Right ventricle myocardium superior (tissue), 1 donor: ENCODE measurements at regions not wholly inside any gene's neighbourhood (a gene's known extent, or its start where the extent isn't known, plus 50 kb on each side); places are given as distances from the start of the nearest gene placed in this dataset.

Experiments used
- ATAC-seq: fragments of 200-7000 bp; cut with Tn5 transposase; one replicate; pipeline ENCODE4 v1.9.1; 2020; ENCODE audit warnings: mild to moderate bottlenecking; ENCODE audit not compliant: poor library complexity
- DNase-seq: peaks from one replicate; pipeline ENCODE4 v3.0.0-alpha.2; 2020
- intact Hi-C: fragments of 100-400 bp; cut with DNase I; formaldehyde crosslinking; loops from one replicate; pipeline ENCODE4 v1.11.2; 2022
- donor health status: DM: no; HTN: yes; CAD: no; lungs with severe emphysema.

- ATAC-seq: no peak
Measured at GRCh38 chr15:93861956-93862741, 369.2 kb upstream of the MCTP2 start.

GRCh38 chr15:93861413-93861812 lies 369.9 kb upstream of the MCTP2 start:
- no peak for ATAC-seq
- peak; percentile 44 for DNase-seq
- intact Hi-C loops: no loop called here

More at GRCh38 chr15:93861956-93862741, 369.2 kb upstream of the MCTP2 start:
- intact Hi-C loops: no loop called here
- no peak for DNase-seq

DNA sequence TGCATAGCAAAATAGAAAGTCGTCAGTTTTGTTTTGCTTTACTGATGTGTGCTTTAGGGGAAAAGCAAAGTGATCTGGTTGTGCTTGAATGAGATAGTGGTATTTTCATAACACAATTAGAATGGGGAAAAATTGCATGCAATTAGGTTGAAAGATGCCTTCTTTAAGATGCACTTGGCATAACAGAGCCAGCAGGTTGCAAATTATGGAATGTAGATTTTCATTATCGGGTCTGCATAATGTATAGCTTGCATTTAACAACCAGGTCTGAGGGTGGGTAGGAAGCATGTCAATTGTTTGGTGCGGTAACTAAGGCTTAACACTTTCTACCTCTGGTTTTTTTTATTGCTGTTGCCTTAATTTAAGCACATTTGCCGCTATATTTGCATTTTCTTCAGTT lies 370.7 kb upstream of the MCTP2 start:
- ATAC-seq (no peak), DNase-seq (no peak)
- intact Hi-C loops: no loop called here

- intact Hi-C loops: no loop called here
- DNase-seq (no peak), ATAC-seq (no peak)
Measured at GRCh38 chr15:93859176-93859575, 372.2 kb upstream of the MCTP2 start.

DNA sequence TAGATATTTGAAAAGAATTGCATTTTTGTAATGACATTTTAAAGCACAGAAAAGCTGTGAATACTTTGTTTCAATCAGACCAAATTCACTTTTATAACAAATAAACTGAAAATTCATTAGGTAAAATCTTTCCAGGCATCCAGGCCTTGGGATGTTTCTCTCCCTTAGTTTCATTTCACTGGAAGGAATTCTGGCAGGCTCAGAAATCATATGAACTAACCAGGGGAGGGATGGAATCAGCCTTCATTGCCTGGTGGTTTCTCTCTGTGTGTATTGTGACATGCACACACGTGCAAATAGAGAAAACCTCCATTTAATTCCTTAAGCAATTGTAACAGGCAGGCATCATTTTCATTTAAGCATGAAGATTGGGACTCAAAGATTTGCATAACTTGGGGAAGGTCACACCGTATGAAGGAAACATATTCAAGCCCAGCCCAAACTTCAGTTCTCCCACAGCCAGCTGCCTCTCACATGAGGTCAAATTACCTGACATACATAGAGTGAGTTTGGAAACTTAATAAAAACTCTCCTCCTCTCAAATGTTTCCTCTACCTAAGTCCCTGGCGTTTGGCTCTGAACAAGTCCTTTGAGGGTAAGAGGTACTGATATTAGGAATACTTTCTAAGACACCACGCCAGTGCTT lies 376.1 kb upstream of the MCTP2 start:
- intact Hi-C loops: no loop called here
- DNase-seq (no peak), ATAC-seq (no peak)

DNA sequence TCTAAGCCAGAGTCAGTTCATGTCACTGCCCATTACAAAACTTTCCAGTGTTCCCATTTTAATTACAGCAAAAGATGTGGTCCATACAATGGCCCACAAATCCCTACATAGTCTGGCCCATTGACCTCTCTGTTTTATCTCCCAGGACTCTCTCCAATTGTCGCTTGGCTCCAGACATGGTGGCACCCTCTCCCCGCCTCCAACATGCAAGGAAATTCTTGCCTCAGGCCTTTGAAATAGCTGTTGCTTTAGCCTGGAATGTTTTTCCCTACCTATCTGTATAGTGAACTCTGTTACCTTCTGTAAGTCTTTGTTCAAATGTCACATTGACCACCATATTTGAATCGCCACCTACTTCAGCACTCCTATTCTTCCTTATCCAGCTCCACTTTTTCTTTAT lies 377.3 kb upstream of the MCTP2 start:
- DNase-seq: no peak
- ATAC-seq: no peak
- intact Hi-C loops: no loop called here

GRCh38 chr15:93852761-93853160 lies 378.6 kb upstream of the MCTP2 start:
- no peak for ATAC-seq
- intact Hi-C loops: no loop called here
- DNase-seq: no peak

DNA sequence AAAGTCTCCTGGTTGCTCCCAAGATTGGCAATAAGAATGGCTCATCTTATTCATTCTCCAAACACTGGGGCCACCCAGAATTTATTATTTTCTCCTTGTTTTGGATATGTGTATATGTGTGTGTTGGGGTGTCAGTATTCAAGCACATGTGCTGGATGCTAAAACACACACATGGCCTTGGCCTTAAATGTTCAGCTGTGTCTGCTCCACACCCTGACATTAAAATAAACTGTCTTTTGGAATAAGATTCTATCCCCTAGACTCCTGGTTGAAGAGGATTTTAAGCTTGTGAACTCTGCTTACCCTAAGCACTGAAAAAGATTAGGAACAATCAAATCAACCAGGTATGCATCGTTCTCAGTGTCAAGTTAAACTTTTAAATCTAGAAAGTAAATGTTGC lies 382.9 kb upstream of the MCTP2 start:
- ATAC-seq: no peak

GRCh38 chr15:93848076-93848475 lies 383.3 kb upstream of the MCTP2 start:
- intact Hi-C loops: no loop called here
- no peak for ATAC-seq
- no peak for DNase-seq

More for the DNA sequence above, 382.9 kb upstream of the MCTP2 start:
- no peak for DNase-seq
- intact Hi-C loops: no loop called here

DNA sequence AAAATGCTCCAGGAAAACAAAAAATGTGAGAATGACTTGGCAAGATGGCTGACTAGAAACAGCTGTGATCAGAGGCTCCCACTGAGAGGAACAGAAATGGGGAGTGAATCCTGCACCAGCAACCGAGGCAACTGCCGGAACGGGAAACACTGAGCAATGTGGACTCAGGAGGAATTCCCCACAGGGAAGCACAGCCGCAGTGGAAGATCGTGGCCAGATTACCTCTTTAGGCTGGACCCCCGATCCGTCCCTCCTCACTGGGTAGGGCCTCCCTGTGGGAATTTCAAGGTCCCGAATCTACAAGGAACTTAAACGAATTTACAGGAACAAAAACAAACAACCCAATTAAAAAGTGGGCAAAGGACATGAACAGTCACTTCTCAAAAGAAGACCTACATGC lies 385.2 kb upstream of the MCTP2 start:
- DNase-seq (no peak), ATAC-seq (no peak)
- intact Hi-C loops: no loop called here

GRCh38 chr15:93837450-93837849 lies 393.9 kb upstream of the MCTP2 start:
- no peak for DNase-seq
- intact Hi-C loops: no loop called here
- ATAC-seq: no peak

- intact Hi-C loops: no loop called here
- ATAC-seq (no peak), DNase-seq (no peak)
Measured at GRCh38 chr15:93835344-93835743, 396.0 kb upstream of the MCTP2 start.

- ATAC-seq: no peak
- no peak for DNase-seq
- intact Hi-C loops: no loop called here
Measured at GRCh38 chr15:93831641-93832040, 399.7 kb upstream of the MCTP2 start.

- DNase-seq: no peak
- no peak for ATAC-seq
- intact Hi-C loops: no loop called here
Measured at GRCh38 chr15:93830221-93831080, 400.9 kb upstream of the MCTP2 start.

GRCh38 chr15:93829115-93829870 lies 402.1 kb upstream of the MCTP2 start:
- intact Hi-C loops: no loop called here
- DNase-seq (no peak), ATAC-seq (peak; percentile 86)

- ATAC-seq (peak; percentile 84), DNase-seq (peak; percentile 50)
- intact Hi-C loops: no loop called here
Measured at GRCh38 chr15:93826790-93827189, 404.6 kb upstream of the MCTP2 start.

DNA sequence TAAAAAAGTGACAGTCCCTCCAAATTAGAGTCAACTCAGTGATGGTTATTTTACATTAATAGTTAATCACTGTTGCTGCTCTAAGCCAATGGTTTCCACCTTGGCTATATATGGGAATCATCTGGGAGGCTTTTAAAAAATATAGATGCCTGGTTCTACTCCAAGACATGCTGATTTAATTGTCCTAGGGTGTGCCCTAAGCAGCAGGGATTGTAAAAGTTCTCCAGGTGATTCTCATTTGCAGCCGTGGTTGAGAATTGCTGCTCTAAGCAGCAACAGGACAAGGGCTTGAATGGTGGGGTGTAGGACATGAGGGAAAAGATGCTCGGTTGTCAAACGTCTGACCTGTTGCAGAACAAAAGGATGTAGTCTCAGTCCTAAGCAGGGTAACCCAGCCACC lies 405.1 kb upstream of the MCTP2 start:
- intact Hi-C loops: no loop called here
- ATAC-seq (no peak), DNase-seq (no peak)

GRCh38 chr15:93825682-93826081 lies 405.7 kb upstream of the MCTP2 start:
- intact Hi-C loops: no loop called here
- no peak for DNase-seq
- no peak for ATAC-seq
